Left renal cortex interstitium (tissue), 4 donors: ENCODE measurements at regions not wholly inside any gene's neighbourhood (a gene's known extent, or its start where the extent isn't known, plus 50 kb on each side); places are given as distances from the start of the nearest gene placed in this dataset.
"Not testable (repeated sequence)": the region's sequence is repeated elsewhere in the genome, so short reads cannot be mapped to it uniquely, and the experiment has no call there.

ENCODE experiments used
- DNase-seq, 4 donors: peaks; one replicate each; pipeline ENCODE4 v3.0.0-alpha.2; 2013; ENCODE audit warnings: low read depth in 4 of 4, low spot score in 2 of 4, missing footprints in 1 of 4

DNA sequence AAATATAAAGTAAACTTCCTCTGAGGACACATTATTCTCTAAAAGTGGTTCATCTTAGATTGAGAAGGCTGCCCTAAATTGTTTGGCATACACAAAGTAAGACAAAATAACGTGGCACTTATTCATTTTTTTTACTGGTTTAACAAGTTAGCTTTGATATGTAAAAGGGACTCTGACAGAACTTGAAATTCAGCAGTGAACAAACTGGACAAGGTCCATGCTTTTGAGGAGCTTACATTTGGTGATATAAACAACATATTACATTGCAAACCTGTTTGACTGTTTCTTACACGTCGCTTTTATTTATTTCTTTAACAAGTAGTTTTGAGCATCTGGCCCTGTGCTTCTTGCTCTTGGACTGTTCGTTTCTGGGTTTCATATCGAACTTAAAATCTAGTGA, 253.1 kb upstream of the POM121L12 start:
- DNase-seq, result no peak

DNA sequence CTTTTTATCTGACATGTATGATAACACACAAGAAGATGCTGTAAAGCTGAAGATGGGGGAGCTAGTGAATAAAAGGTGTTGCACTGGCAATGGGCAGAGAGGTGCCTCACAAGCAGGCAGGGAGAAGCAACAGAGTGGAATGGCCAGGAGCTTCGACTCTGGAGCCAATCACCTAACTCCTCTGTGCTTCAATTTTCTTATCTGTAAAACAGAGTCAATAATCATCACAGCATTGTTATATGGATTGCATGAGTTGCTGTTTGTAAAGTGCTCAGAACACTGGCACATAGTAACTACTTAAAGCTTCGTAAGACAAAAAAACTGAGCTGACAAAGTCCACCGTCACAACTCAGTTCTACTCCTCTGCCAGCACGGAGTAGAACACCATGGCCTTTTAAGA, 254.2 kb upstream of the POM121L12 start:
- DNase-seq, result no peak

DNA sequence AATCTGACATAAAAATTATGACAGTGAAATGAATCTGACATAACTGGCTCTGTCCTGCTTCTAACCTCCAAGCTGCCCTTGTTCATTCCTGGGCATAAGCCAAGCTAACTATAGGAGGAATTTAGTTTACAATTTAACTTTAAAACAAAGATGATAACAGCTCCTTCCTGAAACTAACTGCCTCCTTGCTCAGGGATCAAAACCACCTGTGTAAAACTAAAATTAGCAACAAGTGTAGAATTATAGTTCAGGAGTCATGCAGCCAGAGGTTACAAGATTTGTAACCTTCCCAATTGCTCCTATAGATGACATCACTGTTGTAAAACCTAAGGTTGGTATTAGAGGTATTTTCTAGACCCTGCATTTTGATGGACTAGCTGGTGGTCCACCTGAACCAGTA, 256.4 kb upstream of the POM121L12 start:
- no peak for DNase-seq

DNA sequence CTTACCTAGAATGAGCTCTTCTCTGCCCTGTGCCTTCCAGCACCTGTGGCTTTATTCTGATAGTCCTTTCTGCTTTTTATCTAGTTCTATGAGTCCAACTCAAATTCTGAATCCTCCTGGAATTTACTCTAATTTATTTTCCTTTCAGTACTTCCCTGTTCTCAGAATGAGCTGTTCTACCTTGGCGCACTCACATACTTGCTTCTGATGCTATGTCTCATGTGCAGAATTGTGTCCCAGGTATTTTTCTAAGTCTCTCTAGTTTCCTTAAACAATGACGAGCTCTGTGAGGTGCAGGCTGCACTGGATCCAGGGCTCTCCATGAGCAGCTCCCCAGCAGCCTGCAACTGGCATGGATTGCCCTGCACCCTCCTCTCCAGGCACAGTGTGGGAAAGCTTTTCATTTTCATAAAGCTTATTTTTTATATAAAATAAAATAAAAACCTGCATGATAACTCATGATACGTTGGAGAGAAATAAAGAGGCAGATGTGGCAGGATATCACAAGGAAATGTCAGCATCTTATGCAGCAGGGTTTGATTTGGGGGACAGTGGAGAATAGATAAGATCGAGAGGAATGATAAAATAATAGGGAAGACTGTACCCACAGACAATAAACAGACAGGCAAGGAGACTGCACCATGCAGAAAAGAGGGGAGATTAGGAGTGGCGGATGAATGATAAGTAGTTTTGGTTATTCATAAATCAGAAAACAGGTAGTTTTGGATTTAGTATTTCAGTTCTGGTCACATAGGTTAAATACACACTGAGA, 258.2 kb upstream of the POM121L12 start:
- DNase-seq, result no peak

DNA sequence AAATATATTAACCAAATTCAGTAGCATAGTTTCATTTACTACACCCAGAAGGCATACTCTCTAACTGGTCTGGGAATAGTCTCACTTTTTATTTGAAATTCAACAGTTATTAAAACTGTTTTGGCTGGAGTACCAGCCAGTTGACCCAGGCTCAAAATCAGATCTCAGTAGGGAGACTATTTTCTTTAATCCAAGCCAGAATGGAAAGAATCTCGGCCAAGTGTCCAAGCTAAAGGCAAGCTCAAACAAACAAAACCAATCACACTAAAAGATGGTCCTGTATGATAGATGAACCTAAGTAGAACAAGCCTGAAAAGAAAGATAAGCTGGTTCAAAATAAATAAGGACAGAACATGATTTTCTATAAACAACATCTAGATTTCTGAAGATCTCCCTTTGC, 259.6 kb upstream of the POM121L12 start:
- no peak for DNase-seq

DNA sequence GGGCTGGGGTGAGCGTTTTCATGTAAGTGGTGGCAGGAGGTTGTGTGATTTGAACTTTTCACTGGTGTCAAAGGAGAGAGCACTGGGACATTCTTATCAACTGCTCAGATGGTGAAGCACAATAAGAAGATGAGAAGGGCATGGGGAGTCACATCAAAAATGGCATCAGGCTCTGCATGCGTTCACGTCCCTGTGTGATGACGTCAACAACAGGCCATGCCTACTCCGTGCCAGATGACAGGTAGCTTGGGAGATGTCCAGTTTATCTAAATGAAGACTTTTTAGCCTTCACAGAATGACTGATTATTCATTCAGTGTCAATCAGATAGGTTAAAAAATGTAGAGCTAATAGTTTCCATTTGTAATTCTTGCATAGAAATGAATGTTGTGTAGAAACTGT, 264.3 kb upstream of the POM121L12 start:
- DNase-seq, result no peak

DNA sequence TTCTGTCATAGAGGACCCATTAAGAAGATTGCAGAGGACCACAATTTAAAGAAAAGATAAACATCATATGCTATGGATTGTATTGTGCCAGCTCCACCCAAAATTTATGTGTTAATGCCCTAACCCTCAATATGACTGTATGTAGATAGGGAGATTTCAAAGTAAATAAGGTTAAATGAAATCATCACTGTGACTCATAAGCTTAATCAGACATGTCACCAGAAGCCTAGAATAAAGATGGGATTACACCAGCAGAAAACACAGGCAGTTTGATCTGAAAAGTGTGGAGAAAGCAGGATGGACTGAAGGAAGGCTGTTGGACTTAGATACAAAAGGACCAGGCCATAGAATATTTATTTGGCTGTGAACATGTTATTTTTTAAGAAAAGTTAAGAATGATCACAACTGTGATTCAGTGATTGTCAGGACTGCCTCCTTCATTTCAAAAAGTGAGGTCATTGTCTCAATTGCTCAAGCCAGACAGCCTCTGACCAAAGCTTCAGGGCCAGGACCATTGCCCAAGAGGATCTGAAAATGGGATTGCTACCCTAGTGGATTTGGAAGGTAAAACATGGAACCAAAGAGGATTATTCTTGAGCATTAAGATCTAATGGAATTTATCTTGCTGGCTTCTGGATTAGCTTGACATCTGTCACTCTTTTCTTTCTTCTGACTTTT, 270.8 kb upstream of the POM121L12 start:
- no peak for DNase-seq

DNA sequence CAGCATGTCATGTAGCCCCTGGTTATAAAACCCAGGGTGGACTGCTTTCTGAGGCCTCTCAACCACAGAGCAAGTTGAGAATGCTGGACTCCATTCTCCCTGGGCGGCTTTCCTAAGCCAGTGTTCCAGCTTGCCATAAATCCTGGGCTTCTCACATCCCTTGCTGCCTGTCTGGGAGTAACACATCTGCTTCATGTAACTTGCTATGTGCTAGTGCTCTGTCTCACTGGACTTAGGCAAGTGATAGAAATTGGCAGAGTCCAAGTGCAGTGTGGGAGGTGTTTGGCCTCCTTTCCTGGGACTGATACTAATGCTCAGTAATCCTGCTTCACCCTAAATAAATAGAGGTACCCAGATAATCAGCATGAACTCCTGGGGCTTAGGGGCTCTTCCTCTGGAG, 277.1 kb upstream of the POM121L12 start:
- DNase-seq, result no peak

DNA sequence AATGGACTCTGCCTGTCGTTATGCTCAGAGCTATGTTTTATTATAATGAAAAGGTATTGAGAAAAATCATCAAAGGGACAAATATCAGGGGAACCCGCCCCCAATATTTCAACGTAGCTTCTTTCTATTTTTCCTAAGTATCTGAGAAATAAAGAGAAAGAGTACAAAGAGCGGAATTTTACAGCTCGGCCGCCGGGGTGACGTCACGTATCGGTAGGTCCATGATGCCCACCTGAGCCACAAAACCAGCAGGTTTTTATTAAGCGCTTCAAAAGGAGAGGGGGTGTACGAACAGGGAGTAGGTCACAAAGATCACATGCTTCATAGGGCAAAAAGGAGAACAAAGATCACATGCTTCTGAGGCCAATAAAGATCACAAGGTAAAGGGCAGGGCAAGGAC, 281.6 kb upstream of the POM121L12 start:
- DNase-seq, result no peak

DNA sequence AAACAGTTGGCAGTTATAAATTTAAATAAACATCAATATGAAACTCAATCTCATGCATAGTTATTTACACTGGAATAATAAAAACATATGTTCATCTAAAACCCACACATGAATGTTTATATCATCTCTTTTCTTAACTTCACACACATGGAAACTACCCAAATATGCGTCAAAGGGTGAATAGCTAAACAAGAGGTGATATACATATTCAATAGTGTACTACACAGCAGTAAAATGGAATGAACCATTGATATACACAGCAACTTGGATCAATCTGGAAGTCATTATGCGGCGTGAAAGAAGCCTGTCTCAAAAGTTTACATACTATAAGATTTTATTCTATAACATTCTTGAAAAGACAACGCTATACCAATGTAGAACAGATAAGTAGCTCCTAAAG, 282.5 kb upstream of the POM121L12 start:
- no peak for DNase-seq

DNA sequence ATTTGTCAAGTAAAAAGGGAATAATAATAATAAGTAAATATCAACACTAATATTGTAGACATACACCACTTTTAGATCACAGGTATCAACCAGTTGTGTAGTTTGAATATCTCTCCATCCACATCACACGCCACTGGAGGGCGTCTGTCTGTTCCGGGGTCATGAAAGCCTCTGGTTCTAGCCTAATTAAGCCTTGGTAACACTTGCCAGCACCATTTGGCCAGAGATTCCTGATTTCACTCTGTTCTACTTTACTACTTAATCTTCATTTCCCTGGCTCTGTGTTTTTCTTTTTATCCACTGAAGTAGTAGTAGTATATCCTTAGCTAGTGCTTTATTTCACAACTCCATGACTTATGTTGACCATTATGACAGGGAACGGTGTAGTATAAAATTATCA, 285.6 kb upstream of the POM121L12 start:
- no peak for DNase-seq

DNA sequence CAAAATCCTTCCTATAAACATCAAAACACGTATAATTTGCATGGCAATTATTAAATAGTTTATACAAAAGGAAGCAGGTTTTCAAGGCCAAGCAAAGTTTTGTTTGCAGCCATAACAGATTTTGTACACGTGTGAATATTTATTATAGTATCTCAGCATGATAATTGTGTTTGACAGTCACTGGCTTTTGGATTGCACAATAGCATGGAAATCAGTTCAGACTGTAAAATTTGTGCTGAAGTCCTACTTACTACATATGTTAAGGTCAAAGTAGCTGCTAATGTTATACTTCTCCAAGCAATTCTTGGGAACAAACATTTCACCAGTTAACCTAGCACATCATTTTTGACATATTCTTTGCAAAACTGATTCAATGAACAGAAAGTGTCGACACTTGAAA, 287.6 kb upstream of the POM121L12 start:
- no peak for DNase-seq

DNA sequence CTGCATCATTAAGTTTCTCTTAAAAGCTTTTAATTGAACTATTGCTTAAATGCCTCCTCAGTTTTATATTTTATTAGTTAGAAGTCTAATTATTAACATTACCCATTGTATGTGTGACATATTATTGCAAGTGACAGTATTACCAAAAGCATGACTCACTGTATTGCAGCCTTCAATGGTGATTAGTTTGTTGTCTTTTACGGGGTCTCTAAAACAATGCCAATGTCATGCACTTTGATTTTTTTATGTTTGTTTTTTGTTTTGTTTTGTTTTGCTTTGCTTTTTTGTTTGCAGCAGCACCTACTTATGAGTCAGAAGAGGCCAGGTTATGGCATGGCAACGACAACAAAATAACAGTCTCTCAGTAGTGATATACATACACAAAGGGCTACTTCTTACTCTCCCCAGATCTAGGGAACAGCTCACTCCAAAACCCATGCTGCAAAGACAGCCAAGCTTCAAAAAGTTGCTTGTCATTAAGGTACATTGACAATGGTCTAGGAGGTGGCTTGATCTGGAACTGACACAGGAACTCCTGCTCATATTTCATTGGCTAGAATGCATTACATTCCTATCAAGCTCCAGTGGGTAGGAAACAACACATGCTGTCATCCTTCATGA, 293.7 kb upstream of the POM121L12 start:
- no peak for DNase-seq

DNA sequence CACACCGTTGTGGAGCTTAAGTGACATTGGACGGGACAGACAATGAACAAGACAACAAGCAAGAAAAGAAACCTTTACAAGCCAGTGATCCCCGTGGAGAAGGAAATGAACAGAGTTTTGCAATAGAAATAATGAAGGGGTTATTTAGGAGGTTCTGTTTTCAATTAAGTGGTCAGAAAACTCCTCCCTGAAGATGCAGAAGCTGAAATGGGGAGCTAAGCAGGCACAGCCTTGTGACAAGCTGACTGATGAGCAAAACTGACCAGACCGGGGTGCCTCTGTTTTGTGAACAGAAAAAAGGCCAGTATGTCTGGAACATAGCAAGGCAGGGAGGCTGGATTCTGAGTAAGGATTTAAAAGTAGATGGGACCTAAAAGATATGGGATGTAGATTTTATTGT, 299.8 kb upstream of the POM121L12 start:
- no peak for DNase-seq

DNA sequence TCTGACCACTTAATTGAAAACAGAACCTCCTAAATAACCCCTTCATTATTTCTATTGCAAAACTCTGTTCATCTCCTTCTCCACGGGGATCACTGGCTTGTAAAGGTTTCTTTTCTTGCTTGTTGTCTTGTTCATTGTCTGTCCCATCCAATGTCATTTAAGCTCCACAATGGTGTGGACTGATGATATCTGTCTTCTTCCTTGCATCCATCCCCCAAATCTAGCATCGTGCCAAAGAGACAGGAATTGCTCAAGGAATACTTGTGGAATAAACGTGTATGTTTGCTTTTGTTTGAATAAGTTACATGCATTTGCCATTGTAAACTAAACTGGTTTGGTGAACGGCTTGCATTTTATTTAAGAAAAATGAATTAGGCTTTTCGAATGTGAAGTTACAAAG, 306.8 kb upstream of the POM121L12 start:
- DNase-seq, result not testable (repeated sequence)

DNA sequence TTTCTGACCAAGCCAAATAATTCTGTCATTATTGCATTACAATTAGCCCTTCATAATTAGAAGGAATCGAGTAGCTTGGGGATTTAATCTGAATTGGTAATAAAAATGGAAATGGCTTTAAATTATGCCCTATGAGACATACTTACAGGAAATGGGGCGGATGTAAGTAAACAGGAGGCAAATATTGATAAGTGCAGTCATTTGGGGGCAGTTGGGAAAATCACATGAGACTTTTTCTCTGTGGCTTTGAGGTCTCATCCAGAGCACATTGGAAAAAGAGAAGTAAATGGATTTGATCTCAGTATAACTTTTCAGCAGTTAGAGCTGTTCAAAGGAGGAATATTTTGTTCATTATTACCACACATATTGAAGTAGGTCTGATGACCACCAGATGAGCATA, 307.8 kb upstream of the POM121L12 start:
- no peak for DNase-seq

DNA sequence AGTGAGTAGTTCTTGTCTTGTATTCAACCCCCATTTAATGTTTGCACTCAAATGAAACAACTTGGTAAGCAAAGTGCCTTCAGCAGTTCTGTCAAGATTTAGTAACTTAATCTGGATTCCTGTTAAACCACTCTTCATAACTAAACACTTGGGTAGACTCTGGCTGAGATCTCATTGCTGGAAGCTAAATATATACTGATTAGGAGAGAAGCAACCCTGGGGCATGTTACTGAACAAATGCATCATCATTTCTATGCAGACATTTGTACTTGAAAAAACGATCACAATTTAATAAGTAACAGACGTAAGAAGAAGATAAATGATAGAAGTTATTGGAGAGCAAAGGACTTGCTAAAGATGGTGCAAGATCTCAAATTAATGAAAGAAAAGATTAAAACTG, 308.4 kb upstream of the POM121L12 start:
- DNase-seq, result no peak

DNA sequence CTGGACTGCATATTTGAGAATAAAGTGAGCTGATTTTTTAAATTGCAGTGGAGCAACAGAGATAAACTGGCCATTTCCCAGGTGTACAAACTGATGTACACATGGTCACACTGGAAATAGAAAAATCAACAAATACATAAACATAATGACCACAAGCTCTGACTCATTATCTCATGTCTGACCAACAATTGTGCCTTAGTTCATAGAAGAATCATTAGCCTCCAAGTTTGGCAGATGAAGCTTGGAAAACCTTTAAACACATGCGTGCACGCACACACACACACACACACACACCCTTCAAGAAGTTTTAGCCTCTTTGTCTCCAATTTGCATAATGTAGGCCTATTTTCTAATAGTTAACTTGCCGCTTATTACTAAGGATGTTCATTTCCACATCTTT, 308.9 kb upstream of the POM121L12 start:
- no peak for DNase-seq

DNA sequence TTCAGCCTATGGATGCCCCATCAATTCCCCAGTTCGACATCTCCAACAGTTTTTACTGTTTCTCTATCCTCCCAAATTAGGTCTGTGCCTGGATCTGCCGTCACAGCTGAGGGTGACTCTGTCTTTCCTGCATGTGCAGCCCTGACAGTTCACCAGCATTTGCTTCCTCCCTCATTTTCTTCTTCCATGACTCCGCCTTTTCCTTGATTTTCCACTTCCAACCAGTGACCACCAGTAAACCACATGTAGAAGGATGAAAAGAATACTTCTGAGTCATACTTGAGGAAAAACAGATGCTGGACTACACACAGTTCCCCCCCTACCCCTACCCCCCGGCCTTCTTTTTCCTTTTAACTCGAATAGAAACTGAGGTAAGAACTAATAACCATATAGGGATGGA, 311.8 kb upstream of the POM121L12 start:
- DNase-seq, result no peak

DNA sequence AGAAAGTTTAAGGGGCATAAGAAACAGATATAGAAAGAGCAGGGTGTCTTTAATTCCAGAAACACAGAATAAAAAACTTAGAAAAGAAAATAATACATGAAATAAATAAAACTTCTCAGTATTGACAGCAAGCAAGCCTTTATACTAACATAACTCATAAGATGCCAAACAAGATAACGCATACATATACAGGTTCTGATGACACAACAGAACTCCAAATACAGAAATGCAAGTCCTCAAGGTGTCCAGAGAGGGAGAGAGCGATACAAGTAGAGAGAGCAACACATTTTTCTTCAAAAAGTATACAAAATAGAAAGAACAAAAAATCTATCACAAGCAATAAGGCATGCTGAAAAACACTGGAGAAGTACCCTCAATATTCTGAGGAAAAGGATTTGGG, 314.6 kb upstream of the POM121L12 start:
- no peak for DNase-seq

DNA sequence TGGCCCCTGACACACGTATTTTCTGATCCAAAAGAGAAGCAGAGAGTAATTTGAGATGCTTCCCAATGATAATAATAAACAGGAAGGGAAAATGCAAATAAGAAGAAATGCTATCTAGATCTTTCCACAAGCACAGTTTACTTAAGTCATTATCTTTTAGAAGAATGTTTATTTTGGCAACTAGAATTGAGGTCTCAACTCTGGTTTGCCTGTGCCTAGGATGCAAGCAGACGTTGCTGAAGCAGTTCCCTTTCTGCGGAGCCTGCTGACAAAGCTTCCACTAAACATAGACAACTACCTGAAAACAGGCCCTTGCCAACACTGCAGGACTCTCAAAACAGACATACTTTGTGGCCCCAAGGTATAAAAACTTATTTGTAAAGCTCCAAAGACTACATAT, 315.8 kb upstream of the POM121L12 start:
- DNase-seq, result no peak

DNA sequence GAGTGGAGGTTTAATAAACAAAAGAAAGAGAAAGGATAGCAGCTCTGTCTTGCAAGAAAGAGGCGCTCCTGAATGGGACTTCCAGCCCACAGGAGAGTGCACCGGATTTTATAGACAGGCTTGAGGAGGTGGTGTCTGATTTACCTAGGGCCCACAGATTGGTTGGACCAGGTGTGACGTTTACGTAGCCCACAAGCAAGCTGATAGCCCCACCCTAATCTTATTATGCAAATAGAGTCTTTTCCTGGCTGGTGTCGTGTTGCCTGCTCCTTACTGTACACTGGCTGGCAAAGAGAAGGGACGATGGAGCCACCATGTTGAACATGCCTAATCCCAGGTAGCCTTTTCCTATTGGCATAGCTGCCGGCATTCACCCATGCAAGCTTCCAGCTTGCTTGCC, 319.7 kb upstream of the POM121L12 start:
- no peak for DNase-seq
